OCI-LY7 (cell line): ENCODE measurements at regions not wholly inside any gene's neighbourhood (a gene's known extent, or its start where the extent isn't known, plus 50 kb on each side); places are given as distances from the start of the nearest gene placed in this dataset.

Experiments
- BruUV-seq: library from RNA; stranded (reverse); fragments of 400-500 nt; replicated peaks from 2 replicates; lab custom pipeline; 2021; lab: Mats Ljungman, UMichigan
- CTCF ChIA-PET: fragments of 300-600 bp; sonication (Branson Sonifier 250); formaldehyde crosslinking; loops from one replicate; lab custom pipeline; 2022; ENCODE audit warnings: antibody characterized with exemption; ENCODE audit not compliant: unreplicated experiment; lab: Charles Lee
- POLR2A ChIA-PET: fragments of 300-600 bp; sonication (Branson Sonifier 250); formaldehyde crosslinking; loops from one replicate; lab custom pipeline; 2022; ENCODE audit warnings: antibody characterized with exemption; lab: Charles Lee
- DNase-seq: peaks from one replicate; pipeline ENCODE4 v3.0.0-alpha.2; 2015; ENCODE audit warnings: low spot score
- H2AFZ ChIP-seq: fragments of 200-600 bp; sonication (generic), shearing (Covaris generic); 2 replicates; pipeline ENCODE4 v1.6.1; 2014; ENCODE audit warnings: mild to moderate bottlenecking, antibody characterized with exemption, low read length, moderate library complexity
- H3K27ac ChIP-seq: fragments of 200-600 bp; sonication (generic); 2 replicates; pipeline ENCODE4 v1.5.1; 2014; ENCODE audit warnings: mixed run types, low read depth, mild to moderate bottlenecking, moderate library complexity, low read length, inconsistent platforms; ENCODE audit not compliant: poor library complexity, severe bottlenecking
- H3K36me3 ChIP-seq: fragments of 200-600 bp; sonication (generic); 2 replicates; pipeline ENCODE4 v1.6.1; 2014; ENCODE audit warnings: mild to moderate bottlenecking, antibody characterized with exemption, low read length, moderate library complexity, mixed read lengths; ENCODE audit not compliant: insufficient read depth
- H3K4me1 ChIP-seq: fragments of 200-600 bp; sonication (generic); 2 replicates; pipeline ENCODE4 v1.5.1; 2014; ENCODE audit warnings: mild to moderate bottlenecking, low read length; ENCODE audit not compliant: insufficient read depth, poor library complexity, severe bottlenecking
- H3K4me2 ChIP-seq: fragments of 200-600 bp; sonication (generic); 2 replicates; pipeline ENCODE4 v1.6.1; 2014; ENCODE audit warnings: mild to moderate bottlenecking, low read length
- H3K4me3 ChIP-seq: fragments of 200-600 bp; sonication (generic); 2 replicates; pipeline ENCODE4 v1.5.1; 2014; ENCODE audit warnings: mild to moderate bottlenecking, low read depth, low read length; ENCODE audit not compliant: poor library complexity, severe bottlenecking
- H3K79me2 ChIP-seq: fragments of 200-600 bp; sonication (generic); 2 replicates; pipeline ENCODE4 v1.6.1; 2016; ENCODE audit warnings: low read depth, mild to moderate bottlenecking, low read length, moderate library complexity, mixed read lengths; ENCODE audit not compliant: insufficient read depth
- H3K9me2 ChIP-seq: fragments of 200-600 bp; sonication (generic); 2 replicates; pipeline ENCODE4 v1.6.1; 2016; ENCODE audit warnings: mild to moderate bottlenecking, low read length, mixed read lengths; ENCODE audit not compliant: insufficient read depth
- H3K9me3 ChIP-seq: fragments of 200-600 bp; sonication (generic); 2 replicates; pipeline ENCODE4 v1.6.1; 2014; ENCODE audit warnings: mild to moderate bottlenecking, mixed run types, low read length, mixed read lengths
- H4K20me1 ChIP-seq: fragments of 200-600 bp; sonication (generic); 2 replicates; pipeline ENCODE4 v1.6.1; 2014; ENCODE audit warnings: mild to moderate bottlenecking, antibody characterized with exemption, low read length, moderate library complexity, mixed read lengths; ENCODE audit not compliant: insufficient read depth
- CTCF ChIP-seq: fragments of 200-600 bp; sonication (generic); conservative IDR thresholded peaks from 2 replicates; pipeline ENCODE4 v1.5.1; 2014; ENCODE audit warnings: mild to moderate bottlenecking, antibody characterized with exemption, low read length, moderate library complexity, mixed read lengths
- EZH2phosphoT487 ChIP-seq: fragments of 200-600 bp; sonication (generic); IDR thresholded peaks from 2 replicates; pipeline ENCODE4 v1.6.1; 2018; ENCODE audit warnings: low read depth, borderline replicate concordance, mild to moderate bottlenecking, mixed run types, antibody characterized with exemption, low read length, moderate library complexity, mixed read lengths
- intact Hi-C: fragments of 100-400 bp; cut with micrococcal nuclease; formaldehyde crosslinking; loops from one replicate; pipeline ENCODE4 v1.10.0; 2022; ENCODE audit not compliant: unreplicated experiment

GRCh38 chr15:93165734-93166470, 76.9 kb upstream of the RGMA start:
- Histone ChIP-seq H3K79me2 (no peaks in the 10 kb centered on the region), H3K27ac (no peak overlapping the region), H3K4me2 (no peak overlapping the region), H2AFZ (no peak overlapping the region), H3K9me3 (no peaks in the 10 kb centered on the region), H3K36me3 (no peaks in the 10 kb centered on the region), H4K20me1 (no peaks in the 10 kb centered on the region), H3K9me2 (no peaks in the 10 kb centered on the region), H3K4me3 (no peak overlapping the region), H3K4me1 (no peaks in the 10 kb centered on the region)
- intact Hi-C loops, result no loop called here
- BruUV-seq, result no TSS peak
- DNase-seq, result no peak
- TF ChIP-seq CTCF (no peak), EZH2phosphoT487 (no peak)
- POLR2A ChIA-PET, result no interaction called here
- CTCF ChIA-PET, result no interaction called here

- POLR2A ChIA-PET, result no interaction called here
- H4K20me1 ChIP-seq, result no peaks in the 10 kb centered on the region
These were observed 75.4 kb upstream of the RGMA start for GRCh38 chr15:93164409-93164808.

More at GRCh38 chr15:93164409-93164808, 75.4 kb upstream of the RGMA start:
- TF ChIP-seq CTCF (no peak), EZH2phosphoT487 (no peak)
- Histone ChIP-seq H3K9me3 (no peaks in the 10 kb centered on the region), H2AFZ (no peak overlapping the region), H3K79me2 (no peaks in the 10 kb centered on the region), H3K4me3 (no peak overlapping the region), H3K27ac (no peak overlapping the region), H3K9me2 (no peaks in the 10 kb centered on the region), H3K4me1 (no peaks in the 10 kb centered on the region), H3K4me2 (no peak overlapping the region), H3K36me3 (no peaks in the 10 kb centered on the region)
- intact Hi-C loops, result no loop called here
- CTCF ChIA-PET, result no interaction called here
- BruUV-seq, result no TSS peak
- DNase-seq, result no peak
